ENCODE measurements at regions not wholly inside any gene's neighbourhood (a gene's known extent, or its start where the extent isn't known, plus 50 kb on each side); places are given as distances from the start of the nearest gene placed in this dataset.

- no peaks in the 10 kb centered on the region for H3K27me3 ChIP-seq (ENCODE audit: control insufficient read depth in 1 of 2, insufficient read depth in 2 of 2, low read length in 2 of 2)
- H3K4me1 ChIP-seq (ENCODE audit: control insufficient read depth in 2 of 2, insufficient read depth in 2 of 2, low read length in 1 of 2), result peaks cover 6 to 9% of the 10 kb centered on the region in 2 donors
- 83 to 85% methylated on average over 8 of the region's 8 CpGs for WGBS, 2 donors
- H3K36me3 ChIP-seq (ENCODE audit: control insufficient read depth in 2 of 2, insufficient read depth in 2 of 2, low read length in 1 of 2), result no peaks in the 10 kb centered on the region
- no peak overlapping the region for H3K4me3 ChIP-seq (ENCODE audit: low read depth in 1 of 2, low read length in 2 of 2)
- H3K9me3 ChIP-seq (ENCODE audit: control insufficient read depth in 2 of 2, insufficient read depth in 1 of 2, low read depth in 1 of 2, low read length in 1 of 2), result no peaks in the 10 kb centered on the region
- H3K27ac ChIP-seq (ENCODE audit: low read depth in 2 of 2, low read length in 1 of 2), result no peak overlapping the region
Observed at GRCh38 chr9:87270848-87271234, 226.8 kb upstream of the DAPK1 start.

GRCh38 chr9:87271696-87272477 is 225.8 kb upstream of the DAPK1 start:
- H3K27ac ChIP-seq (ENCODE audit: low read depth in 2 of 2, low read length in 1 of 2), result no peak overlapping the region
- no peak overlapping the region for H3K4me3 ChIP-seq (ENCODE audit: low read depth in 1 of 2, low read length in 2 of 2)
- 73 to 76% methylated on average over 4 of the region's 4 CpGs for WGBS, 2 donors
- H3K27me3 ChIP-seq (ENCODE audit: control insufficient read depth in 1 of 2, insufficient read depth in 2 of 2, low read length in 2 of 2), result no peaks in the 10 kb centered on the region
- peaks cover 6 to 9% of the 10 kb centered on the region in 2 donors for H3K4me1 ChIP-seq (ENCODE audit: control insufficient read depth in 2 of 2, insufficient read depth in 2 of 2, low read length in 1 of 2)
- no peaks in the 10 kb centered on the region for H3K36me3 ChIP-seq (ENCODE audit: control insufficient read depth in 2 of 2, insufficient read depth in 2 of 2, low read length in 1 of 2)
- no peaks in the 10 kb centered on the region for H3K9me3 ChIP-seq (ENCODE audit: control insufficient read depth in 2 of 2, insufficient read depth in 1 of 2, low read depth in 1 of 2, low read length in 1 of 2)

- no peak overlapping the region for H3K27ac ChIP-seq (ENCODE audit: low read depth in 2 of 2, low read length in 1 of 2)
- no peak overlapping the region for H3K4me3 ChIP-seq (ENCODE audit: low read depth in 1 of 2, low read length in 2 of 2)
- H3K27me3 ChIP-seq (ENCODE audit: control insufficient read depth in 1 of 2, insufficient read depth in 2 of 2, low read length in 2 of 2), result no peaks in the 10 kb centered on the region
- no peaks in the 10 kb centered on the region for H3K36me3 ChIP-seq (ENCODE audit: control insufficient read depth in 2 of 2, insufficient read depth in 2 of 2, low read length in 1 of 2)
- WGBS, 2 donors, result 72 to 75% methylated on average over 9 of the region's 9 CpGs
- no peaks in the 10 kb centered on the region for H3K9me3 ChIP-seq (ENCODE audit: control insufficient read depth in 2 of 2, insufficient read depth in 1 of 2, low read depth in 1 of 2, low read length in 1 of 2)
- H3K4me1 ChIP-seq (ENCODE audit: control insufficient read depth in 2 of 2, insufficient read depth in 2 of 2, low read length in 1 of 2), result no peaks in the 10 kb centered on the region
Observed at GRCh38 chr9:87275047-87275725, 222.5 kb upstream of the DAPK1 start.

- H3K36me3 ChIP-seq (ENCODE audit: control insufficient read depth in 2 of 2, insufficient read depth in 2 of 2, low read length in 1 of 2), result no peaks in the 10 kb centered on the region
- WGBS, 2 donors, result 82 to 83% methylated on average over 8 of the region's 8 CpGs
- no peaks in the 10 kb centered on the region for H3K4me1 ChIP-seq (ENCODE audit: control insufficient read depth in 2 of 2, insufficient read depth in 2 of 2, low read length in 1 of 2)
- H3K9me3 ChIP-seq (ENCODE audit: control insufficient read depth in 2 of 2, insufficient read depth in 1 of 2, low read depth in 1 of 2, low read length in 1 of 2), result no peaks in the 10 kb centered on the region
- H3K27ac ChIP-seq (ENCODE audit: low read depth in 2 of 2, low read length in 1 of 2), result no peak overlapping the region
- H3K27me3 ChIP-seq (ENCODE audit: control insufficient read depth in 1 of 2, insufficient read depth in 2 of 2, low read length in 2 of 2), result no peaks in the 10 kb centered on the region
- H3K4me3 ChIP-seq (ENCODE audit: low read depth in 1 of 2, low read length in 2 of 2), result no peak overlapping the region
Observed at GRCh38 chr9:87276327-87276841, 221.3 kb upstream of the DAPK1 start.

- no peaks in the 10 kb centered on the region for H3K4me1 ChIP-seq (ENCODE audit: control insufficient read depth in 2 of 2, insufficient read depth in 2 of 2, low read length in 1 of 2)
- H3K27ac ChIP-seq (ENCODE audit: low read depth in 2 of 2, low read length in 1 of 2), result no peak overlapping the region
- no peak overlapping the region for H3K4me3 ChIP-seq (ENCODE audit: low read depth in 1 of 2, low read length in 2 of 2)
- no peaks in the 10 kb centered on the region for H3K9me3 ChIP-seq (ENCODE audit: control insufficient read depth in 2 of 2, insufficient read depth in 1 of 2, low read depth in 1 of 2, low read length in 1 of 2)
- WGBS, 2 donors, result 64% methylated on average over 3 of the region's 3 CpGs
- no peaks in the 10 kb centered on the region for H3K36me3 ChIP-seq (ENCODE audit: control insufficient read depth in 2 of 2, insufficient read depth in 2 of 2, low read length in 1 of 2)
- no peaks in the 10 kb centered on the region for H3K27me3 ChIP-seq (ENCODE audit: control insufficient read depth in 1 of 2, insufficient read depth in 2 of 2, low read length in 2 of 2)
Observed at GRCh38 chr9:87276851-87277261, 220.8 kb upstream of the DAPK1 start.

- Histone ChIP-seq H3K4me3 (ENCODE audit: low read depth in 1 of 2, low read length in 2 of 2) (no peak overlapping the region), H3K27ac (ENCODE audit: low read depth in 2 of 2, low read length in 1 of 2) (no peak overlapping the region), H3K9me3 (ENCODE audit: control insufficient read depth in 2 of 2, insufficient read depth in 1 of 2, low read depth in 1 of 2, low read length in 1 of 2) (no peaks in the 10 kb centered on the region), H3K27me3 (ENCODE audit: control insufficient read depth in 1 of 2, insufficient read depth in 2 of 2, low read length in 2 of 2) (no peaks in the 10 kb centered on the region), H3K4me1 (ENCODE audit: control insufficient read depth in 2 of 2, insufficient read depth in 2 of 2, low read length in 1 of 2) (no peaks in the 10 kb centered on the region), H3K36me3 (ENCODE audit: control insufficient read depth in 2 of 2, insufficient read depth in 2 of 2, low read length in 1 of 2) (no peaks in the 10 kb centered on the region)
- 86 to 91% methylated on average over 3 of the region's 3 CpGs for WGBS, 2 donors
Observed at GRCh38 chr9:87277346-87277745, 220.3 kb upstream of the DAPK1 start.

- no peak overlapping the region for H3K4me3 ChIP-seq (ENCODE audit: low read depth in 1 of 2, low read length in 2 of 2)
Observed at GRCh38 chr9:87278971-87279733, 218.5 kb upstream of the DAPK1 start.

GRCh38 chr9:87280421-87280820 is 217.2 kb upstream of the DAPK1 start:
- Histone ChIP-seq H3K4me3 (ENCODE audit: low read depth in 1 of 2, low read length in 2 of 2) (no peak overlapping the region), H3K27me3 (ENCODE audit: control insufficient read depth in 1 of 2, insufficient read depth in 2 of 2, low read length in 2 of 2) (no peaks in the 10 kb centered on the region), H3K36me3 (ENCODE audit: control insufficient read depth in 2 of 2, insufficient read depth in 2 of 2, low read length in 1 of 2) (no peaks in the 10 kb centered on the region), H3K27ac (ENCODE audit: low read depth in 2 of 2, low read length in 1 of 2) (no peak overlapping the region), H3K4me1 (ENCODE audit: control insufficient read depth in 2 of 2, insufficient read depth in 2 of 2, low read length in 1 of 2) (no peaks in the 10 kb centered on the region), H3K9me3 (ENCODE audit: control insufficient read depth in 2 of 2, insufficient read depth in 1 of 2, low read depth in 1 of 2, low read length in 1 of 2) (no peaks in the 10 kb centered on the region)
- WGBS, 2 donors, result 94 to 97% methylated on average over 5 of the region's 5 CpGs

More at GRCh38 chr9:87278971-87279733, 218.5 kb upstream of the DAPK1 start:
- no peaks in the 10 kb centered on the region for H3K36me3 ChIP-seq (ENCODE audit: control insufficient read depth in 2 of 2, insufficient read depth in 2 of 2, low read length in 1 of 2)
- WGBS, 2 donors, result 79 to 80% methylated on average over 3 of the region's 3 CpGs
- H3K4me1 ChIP-seq (ENCODE audit: control insufficient read depth in 2 of 2, insufficient read depth in 2 of 2, low read length in 1 of 2), result no peaks in the 10 kb centered on the region
- no peaks in the 10 kb centered on the region for H3K27me3 ChIP-seq (ENCODE audit: control insufficient read depth in 1 of 2, insufficient read depth in 2 of 2, low read length in 2 of 2)
- no peaks in the 10 kb centered on the region for H3K9me3 ChIP-seq (ENCODE audit: control insufficient read depth in 2 of 2, insufficient read depth in 1 of 2, low read depth in 1 of 2, low read length in 1 of 2)
- no peak overlapping the region for H3K27ac ChIP-seq (ENCODE audit: low read depth in 2 of 2, low read length in 1 of 2)

GRCh38 chr9:87282538-87282937 is 215.1 kb upstream of the DAPK1 start:
- Histone ChIP-seq H3K27ac (ENCODE audit: low read depth in 2 of 2, low read length in 1 of 2) (no peak overlapping the region), H3K36me3 (ENCODE audit: control insufficient read depth in 2 of 2, insufficient read depth in 2 of 2, low read length in 1 of 2) (no peaks in the 10 kb centered on the region), H3K27me3 (ENCODE audit: control insufficient read depth in 1 of 2, insufficient read depth in 2 of 2, low read length in 2 of 2) (no peaks in the 10 kb centered on the region), H3K9me3 (ENCODE audit: control insufficient read depth in 2 of 2, insufficient read depth in 1 of 2, low read depth in 1 of 2, low read length in 1 of 2) (no peaks in the 10 kb centered on the region), H3K4me3 (ENCODE audit: low read depth in 1 of 2, low read length in 2 of 2) (no peak overlapping the region), H3K4me1 (ENCODE audit: control insufficient read depth in 2 of 2, insufficient read depth in 2 of 2, low read length in 1 of 2) (no peaks in the 10 kb centered on the region)
- WGBS, 2 donors, result 49 to 76% methylated on average over 1 of the region's 1 CpG
